ENCODE measurements at regions not wholly inside any gene's neighbourhood (a gene's known extent, or its start where the extent isn't known, plus 50 kb on each side); places are given as distances from the start of the nearest gene placed in this dataset.

DNA sequence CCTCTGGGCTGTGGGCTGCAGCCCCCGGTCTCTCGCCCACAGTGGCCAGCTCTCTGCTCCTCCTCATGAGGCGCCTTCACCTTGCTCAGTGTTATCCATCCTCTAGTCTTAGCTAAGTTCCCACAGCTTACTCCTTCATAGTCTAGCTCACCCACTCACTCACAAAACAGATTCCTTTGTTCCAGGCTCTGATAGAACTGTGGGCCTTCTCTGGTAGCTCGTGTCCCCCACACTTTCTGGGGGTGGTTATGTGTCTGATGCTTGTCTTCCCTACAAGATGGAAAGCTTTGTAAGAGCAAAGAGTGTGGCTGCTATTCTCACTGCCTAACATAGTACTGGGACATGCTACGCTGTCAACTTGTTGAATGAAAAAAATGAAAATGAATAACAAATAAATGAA is 135.8 kb downstream of the EN1 start:
- no peaks in the 10 kb centered on the region for H3K36me3 ChIP-seq (ENCODE audit: control insufficient read depth, insufficient read depth, low read length)
- no peaks in the 10 kb centered on the region for H3K27me3 ChIP-seq (ENCODE audit: control insufficient read depth, insufficient read depth, low read length)
- H3K4me3 ChIP-seq (ENCODE audit: low read length), result no peak overlapping the region
- no peak overlapping the region for H3K27ac ChIP-seq (ENCODE audit: low read depth, low read length)
- H3K9ac ChIP-seq (ENCODE audit: low read length), result no peak overlapping the region
- no peaks in the 10 kb centered on the region for H3K4me1 ChIP-seq (ENCODE audit: control insufficient read depth, insufficient read depth, low read length)

DNA sequence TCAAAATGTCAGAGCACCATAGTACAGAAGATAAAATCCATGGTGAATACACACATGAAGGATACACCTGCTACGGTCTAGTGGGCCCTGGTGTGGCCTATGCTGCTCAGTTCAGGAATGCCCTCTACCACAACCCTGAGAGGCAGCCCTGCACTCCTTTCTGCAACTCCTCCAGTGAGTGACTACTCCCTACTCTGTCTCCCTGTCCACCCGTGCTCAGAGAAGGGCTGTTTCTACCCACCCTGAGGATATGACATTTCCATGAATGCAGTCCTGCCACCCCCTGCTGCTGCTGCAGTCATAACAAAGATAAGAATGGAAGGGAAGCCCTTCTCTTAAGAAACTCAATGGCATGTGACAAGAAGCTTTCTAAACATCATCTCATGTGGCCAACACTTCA is 137.0 kb downstream of the EN1 start:
- Histone ChIP-seq H3K4me1 (ENCODE audit: control insufficient read depth, insufficient read depth, low read length) (no peaks in the 10 kb centered on the region), H3K27me3 (ENCODE audit: control insufficient read depth, insufficient read depth, low read length) (no peaks in the 10 kb centered on the region), H3K4me3 (ENCODE audit: low read length) (no peak overlapping the region), H3K36me3 (ENCODE audit: control insufficient read depth, insufficient read depth, low read length) (no peaks in the 10 kb centered on the region), H3K27ac (ENCODE audit: low read depth, low read length) (no peak overlapping the region), H3K9ac (ENCODE audit: low read length) (no peak overlapping the region)

DNA sequence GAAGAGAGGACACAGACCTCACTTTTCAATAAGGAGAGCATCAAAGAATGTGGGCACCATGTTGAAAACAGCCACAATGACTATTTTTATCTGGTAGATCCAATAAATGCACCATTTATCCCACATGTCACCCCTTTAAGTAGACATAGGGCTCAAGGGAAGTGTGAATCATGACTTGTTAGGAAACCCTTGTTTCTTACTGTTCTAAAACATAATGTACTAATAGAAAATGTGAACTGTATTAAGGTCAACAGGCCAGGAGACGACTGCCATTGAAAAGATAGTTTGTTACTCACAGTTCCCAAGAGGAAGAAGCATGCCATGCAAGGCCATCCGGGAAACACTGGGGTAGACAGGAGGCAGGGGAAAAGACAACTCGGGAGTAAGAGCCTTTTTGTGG is 137.7 kb downstream of the EN1 start:
- no peak overlapping the region for H3K4me3 ChIP-seq (ENCODE audit: low read length)
- no peaks in the 10 kb centered on the region for H3K36me3 ChIP-seq (ENCODE audit: control insufficient read depth, insufficient read depth, low read length)
- no peak overlapping the region for H3K9ac ChIP-seq (ENCODE audit: low read length)
- no peaks in the 10 kb centered on the region for H3K4me1 ChIP-seq (ENCODE audit: control insufficient read depth, insufficient read depth, low read length)
- H3K27ac ChIP-seq (ENCODE audit: low read depth, low read length), result no peak overlapping the region
- no peaks in the 10 kb centered on the region for H3K27me3 ChIP-seq (ENCODE audit: control insufficient read depth, insufficient read depth, low read length)

GRCh38 chr2:118706844-118707243 is 140.6 kb downstream of the EN1 start:
- no peak overlapping the region for H3K9ac ChIP-seq (ENCODE audit: low read length)
- H3K27ac ChIP-seq (ENCODE audit: low read depth, low read length), result no peak overlapping the region
- H3K4me3 ChIP-seq (ENCODE audit: low read length), result no peak overlapping the region
- H3K27me3 ChIP-seq (ENCODE audit: control insufficient read depth, insufficient read depth, low read length), result no peaks in the 10 kb centered on the region
- no peaks in the 10 kb centered on the region for H3K36me3 ChIP-seq (ENCODE audit: control insufficient read depth, insufficient read depth, low read length)
- no peaks in the 10 kb centered on the region for H3K4me1 ChIP-seq (ENCODE audit: control insufficient read depth, insufficient read depth, low read length)

DNA sequence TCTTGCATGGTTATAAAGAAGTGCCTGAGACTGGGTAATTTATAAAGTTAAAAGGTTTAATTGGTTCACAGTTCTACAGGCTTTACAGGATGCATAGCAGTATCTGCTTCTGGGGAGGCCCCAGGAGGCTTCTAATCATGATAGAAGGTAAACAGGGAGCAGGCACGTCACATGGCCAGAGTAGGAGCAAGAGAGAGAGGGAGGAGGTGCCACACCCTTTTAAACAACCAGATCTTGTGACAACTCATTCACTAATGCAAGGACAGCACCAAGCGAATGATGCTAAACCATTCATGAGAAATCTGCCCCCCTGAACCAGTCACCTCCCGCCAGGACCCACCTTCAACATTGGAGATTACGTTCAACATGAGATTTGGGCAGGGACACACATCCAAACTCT is 141.1 kb downstream of the EN1 start:
- H3K36me3 ChIP-seq (ENCODE audit: control insufficient read depth, insufficient read depth, low read length), result no peaks in the 10 kb centered on the region
- no peak overlapping the region for H3K4me3 ChIP-seq (ENCODE audit: low read length)
- H3K27ac ChIP-seq (ENCODE audit: low read depth, low read length), result no peak overlapping the region
- no peaks in the 10 kb centered on the region for H3K27me3 ChIP-seq (ENCODE audit: control insufficient read depth, insufficient read depth, low read length)
- H3K4me1 ChIP-seq (ENCODE audit: control insufficient read depth, insufficient read depth, low read length), result no peaks in the 10 kb centered on the region
- H3K9ac ChIP-seq (ENCODE audit: low read length), result no peak overlapping the region

DNA sequence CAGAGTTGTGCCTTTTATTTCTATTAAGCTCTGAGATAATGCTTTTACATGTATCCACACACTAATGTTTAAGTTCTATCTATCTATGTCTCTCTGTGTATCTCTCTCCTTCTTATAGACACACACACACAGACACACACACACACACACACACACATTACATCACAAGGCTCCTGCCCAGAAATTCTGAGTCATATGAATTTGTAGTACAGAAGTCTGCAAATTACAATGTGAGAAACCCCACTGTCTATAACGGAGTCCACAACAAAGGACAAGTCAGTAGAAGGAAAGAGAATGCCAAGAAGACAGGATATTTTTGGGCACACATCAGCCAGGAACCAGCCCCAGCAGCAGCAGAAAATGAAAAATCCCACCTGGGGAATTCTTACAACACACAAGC is 142.4 kb downstream of the EN1 start:
- no peaks in the 10 kb centered on the region for H3K36me3 ChIP-seq (ENCODE audit: control insufficient read depth, insufficient read depth, low read length)
- H3K27me3 ChIP-seq (ENCODE audit: control insufficient read depth, insufficient read depth, low read length), result no peaks in the 10 kb centered on the region
- H3K4me1 ChIP-seq (ENCODE audit: control insufficient read depth, insufficient read depth, low read length), result no peaks in the 10 kb centered on the region
- H3K4me3 ChIP-seq (ENCODE audit: low read length), result no peak overlapping the region
- no peak overlapping the region for H3K27ac ChIP-seq (ENCODE audit: low read depth, low read length)
- H3K9ac ChIP-seq (ENCODE audit: low read length), result no peak overlapping the region

GRCh38 chr2:118699447-118700175 is 147.8 kb downstream of the EN1 start:
- Histone ChIP-seq H3K27ac (ENCODE audit: low read depth, low read length) (no peak overlapping the region), H3K36me3 (ENCODE audit: control insufficient read depth, insufficient read depth, low read length) (no peaks in the 10 kb centered on the region)

GRCh38 chr2:118698564-118698963 is 148.9 kb downstream of the EN1 start:
- no peaks in the 10 kb centered on the region for H3K36me3 ChIP-seq (ENCODE audit: control insufficient read depth, insufficient read depth, low read length)
- no peak overlapping the region for H3K9ac ChIP-seq (ENCODE audit: low read length)
- H3K27me3 ChIP-seq (ENCODE audit: control insufficient read depth, insufficient read depth, low read length), result no peaks in the 10 kb centered on the region
- no peak overlapping the region for H3K27ac ChIP-seq (ENCODE audit: low read depth, low read length)
- no peaks in the 10 kb centered on the region for H3K4me1 ChIP-seq (ENCODE audit: control insufficient read depth, insufficient read depth, low read length)
- no peak overlapping the region for H3K4me3 ChIP-seq (ENCODE audit: low read length)

More at GRCh38 chr2:118699447-118700175, 147.8 kb downstream of the EN1 start:
- no peaks in the 10 kb centered on the region for H3K27me3 ChIP-seq (ENCODE audit: control insufficient read depth, insufficient read depth, low read length)
- no peak overlapping the region for H3K4me3 ChIP-seq (ENCODE audit: low read length)
- H3K4me1 ChIP-seq (ENCODE audit: control insufficient read depth, insufficient read depth, low read length), result no peaks in the 10 kb centered on the region
- H3K9ac ChIP-seq (ENCODE audit: low read length), result no peak overlapping the region

- Histone ChIP-seq H3K27me3 (ENCODE audit: control insufficient read depth, insufficient read depth, low read length) (no peaks in the 10 kb centered on the region), H3K4me3 (ENCODE audit: low read length) (no peak overlapping the region), H3K27ac (ENCODE audit: low read depth, low read length) (no peak overlapping the region), H3K36me3 (ENCODE audit: control insufficient read depth, insufficient read depth, low read length) (no peaks in the 10 kb centered on the region), H3K4me1 (ENCODE audit: control insufficient read depth, insufficient read depth, low read length) (no peaks in the 10 kb centered on the region), H3K9ac (ENCODE audit: low read length) (no peak overlapping the region)
Measured at GRCh38 chr2:118697781-118698180, 149.7 kb downstream of the EN1 start.

GRCh38 chr2:118696786-118697465 is 150.5 kb downstream of the EN1 start:
- Histone ChIP-seq H3K27ac (ENCODE audit: low read depth, low read length) (no peak overlapping the region), H3K36me3 (ENCODE audit: control insufficient read depth, insufficient read depth, low read length) (no peaks in the 10 kb centered on the region), H3K9ac (ENCODE audit: low read length) (no peak overlapping the region), H3K4me3 (ENCODE audit: low read length) (no peak overlapping the region), H3K27me3 (ENCODE audit: control insufficient read depth, insufficient read depth, low read length) (no peaks in the 10 kb centered on the region), H3K4me1 (ENCODE audit: control insufficient read depth, insufficient read depth, low read length) (no peaks in the 10 kb centered on the region)

- Histone ChIP-seq H3K9ac (ENCODE audit: low read length) (no peak overlapping the region), H3K27ac (ENCODE audit: low read depth, low read length) (no peak overlapping the region), H3K4me1 (ENCODE audit: control insufficient read depth, insufficient read depth, low read length) (no peaks in the 10 kb centered on the region), H3K4me3 (ENCODE audit: low read length) (no peak overlapping the region), H3K27me3 (ENCODE audit: control insufficient read depth, insufficient read depth, low read length) (no peaks in the 10 kb centered on the region), H3K36me3 (ENCODE audit: control insufficient read depth, insufficient read depth, low read length) (no peaks in the 10 kb centered on the region)
Measured at GRCh38 chr2:118693287-118693822, 154.1 kb downstream of the EN1 start.

DNA sequence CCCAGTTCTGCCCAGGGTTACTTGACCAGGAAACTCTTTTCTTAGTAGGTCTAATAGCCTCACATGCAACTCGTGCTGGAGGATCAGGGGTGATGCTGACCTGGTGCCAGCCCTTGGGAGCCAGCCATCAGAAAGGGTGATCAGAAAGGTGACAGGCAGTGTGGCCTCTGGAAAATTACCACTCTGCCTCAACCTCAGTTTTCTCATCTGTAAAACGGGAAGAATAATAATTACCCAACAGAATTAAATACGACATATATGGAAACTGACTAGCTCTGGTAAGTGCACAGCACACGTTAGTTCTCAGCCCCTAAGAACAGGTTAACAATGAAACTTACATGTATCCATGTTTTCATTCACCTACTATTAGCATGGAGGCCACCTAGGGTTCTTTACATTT is 157.6 kb downstream of the EN1 start:
- no peaks in the 10 kb centered on the region for H3K4me1 ChIP-seq (ENCODE audit: control insufficient read depth, insufficient read depth, low read length)
- no peaks in the 10 kb centered on the region for H3K36me3 ChIP-seq (ENCODE audit: control insufficient read depth, insufficient read depth, low read length)
- no peak overlapping the region for H3K27ac ChIP-seq (ENCODE audit: low read depth, low read length)
- H3K9ac ChIP-seq (ENCODE audit: low read length), result no peak overlapping the region
- H3K4me3 ChIP-seq (ENCODE audit: low read length), result no peak overlapping the region
- H3K27me3 ChIP-seq (ENCODE audit: control insufficient read depth, insufficient read depth, low read length), result no peaks in the 10 kb centered on the region

- Histone ChIP-seq H3K4me3 (ENCODE audit: low read length) (no peak overlapping the region), H3K36me3 (ENCODE audit: control insufficient read depth, insufficient read depth, low read length) (no peaks in the 10 kb centered on the region), H3K4me1 (ENCODE audit: control insufficient read depth, insufficient read depth, low read length) (no peaks in the 10 kb centered on the region), H3K27me3 (ENCODE audit: control insufficient read depth, insufficient read depth, low read length) (no peaks in the 10 kb centered on the region), H3K9ac (ENCODE audit: low read length) (no peak overlapping the region), H3K27ac (ENCODE audit: low read depth, low read length) (no peak overlapping the region)
Measured at GRCh38 chr2:118689456-118689855, 158.0 kb downstream of the EN1 start.

Measured in rectal smooth muscle tissue (tissue), 1 donor.